H9 (cell line): ENCODE measurements at regions not wholly inside any gene's neighbourhood (a gene's known extent, or its start where the extent isn't known, plus 50 kb on each side); places are given as distances from the start of the nearest gene placed in this dataset.

Experiments
- DNase-seq: peaks from one replicate; pipeline ENCODE4 v3.0.0-alpha.2; 2017
- H2AFZ ChIP-seq: one replicate; pipeline ENCODE4 v1.6.1; 2013; ENCODE audit warnings: mild to moderate bottlenecking, low read length, control low read depth, moderate library complexity
- H2AK5ac ChIP-seq: 2 replicates; pipeline ENCODE4 v1.6.1; 2013; ENCODE audit warnings: low read length, control low read depth, mixed read lengths; ENCODE audit not compliant: insufficient read length
- H2BK120ac ChIP-seq: one replicate; pipeline ENCODE4 v1.6.1; 2013; ENCODE audit warnings: low read depth, mild to moderate bottlenecking, low read length, control low read depth, inconsistent platforms; ENCODE audit not compliant: poor library complexity, severe bottlenecking
- H2BK12ac ChIP-seq: 2 replicates; pipeline ENCODE4 v1.6.1; 2013; ENCODE audit warnings: low read length, control low read depth, mixed read lengths, low read depth; ENCODE audit not compliant: insufficient read length
- H2BK15ac ChIP-seq: 2 replicates; pipeline ENCODE4 v1.6.1; 2013; ENCODE audit warnings: low read depth, low read length, control low read depth
- H2BK20ac ChIP-seq: one replicate; pipeline ENCODE4 v1.6.1; 2013; ENCODE audit warnings: low read depth, mild to moderate bottlenecking, low read length, control low read depth, inconsistent platforms; ENCODE audit not compliant: poor library complexity, severe bottlenecking
- H2BK5ac ChIP-seq: 2 replicates; pipeline ENCODE4 v1.6.1; 2013; ENCODE audit warnings: low read length, control low read depth, mixed read lengths; ENCODE audit not compliant: insufficient read length
- H3K14ac ChIP-seq: 2 replicates; pipeline ENCODE4 v1.6.1; 2013; ENCODE audit warnings: low read length, control low read depth; ENCODE audit not compliant: insufficient read depth
- H3K18ac ChIP-seq: 2 replicates; pipeline ENCODE4 v1.6.1; 2013; ENCODE audit warnings: low read depth, mild to moderate bottlenecking, mixed read lengths, low read length, control low read depth; ENCODE audit not compliant: insufficient read length
- H3K23ac ChIP-seq: 2 replicates; pipeline ENCODE4 v1.6.1; 2013; ENCODE audit warnings: low read length, control low read depth, mixed read lengths, low read depth; ENCODE audit not compliant: insufficient read length
- H3K23me2 ChIP-seq: 2 replicates; pipeline ENCODE4 v1.6.1; 2013; ENCODE audit warnings: low read depth, mild to moderate bottlenecking, mixed read lengths, low read length, control low read depth; ENCODE audit not compliant: insufficient read length, poor library complexity, severe bottlenecking
- H3K27ac ChIP-seq: 2 replicates; pipeline ENCODE4 v1.5.1; 2013; ENCODE audit warnings: low read length, control low read depth, mixed read lengths, low read depth; ENCODE audit not compliant: insufficient read length
- H3K27me3 ChIP-seq: 2 replicates; pipeline ENCODE4 v1.6.1; 2013; ENCODE audit warnings: low read length, control low read depth, inconsistent platforms; ENCODE audit not compliant: insufficient read depth
- H3K4ac ChIP-seq: 2 replicates; pipeline ENCODE4 v1.6.1; 2013; ENCODE audit warnings: low read depth, mild to moderate bottlenecking, control low read depth, inconsistent platforms, low read length, moderate library complexity
- H3K4me1 ChIP-seq: 2 replicates; pipeline ENCODE4 v1.6.1; 2013; ENCODE audit warnings: low read length, control low read depth, inconsistent platforms; ENCODE audit not compliant: insufficient read depth
- H3K4me2 ChIP-seq: 2 replicates; pipeline ENCODE4 v1.6.1; 2013; ENCODE audit warnings: low read length, control low read depth, mixed read lengths; ENCODE audit not compliant: insufficient read length, insufficient read depth
- H3K56ac ChIP-seq: 2 replicates; pipeline ENCODE4 v1.6.1; 2013; ENCODE audit warnings: low read depth, mild to moderate bottlenecking, mixed read lengths, low read length, control low read depth; ENCODE audit not compliant: insufficient read length
- H3K79me1 ChIP-seq: 2 replicates; pipeline ENCODE4 v1.6.1; 2013; ENCODE audit warnings: low read depth, mild to moderate bottlenecking, moderate library complexity, low read length, control low read depth, inconsistent platforms; ENCODE audit not compliant: insufficient read depth, poor library complexity, severe bottlenecking
- H3K79me2 ChIP-seq: 2 replicates; pipeline ENCODE4 v1.6.1; 2013; ENCODE audit warnings: low read length, control low read depth, inconsistent platforms; ENCODE audit not compliant: insufficient read depth
- H3K9ac ChIP-seq: 2 replicates; pipeline ENCODE4 v1.6.1; 2013; ENCODE audit warnings: low read length, control low read depth, mixed read lengths; ENCODE audit not compliant: insufficient read length; ENCODE audit errors: extremely low read depth
- H3K9me3 ChIP-seq: one replicate; pipeline ENCODE4 v1.6.1; 2013; ENCODE audit warnings: low read depth, low read length, inconsistent platforms; ENCODE audit not compliant: control insufficient read depth
- H3T11ph ChIP-seq: one replicate; pipeline ENCODE4 v1.6.1; 2013; ENCODE audit warnings: mild to moderate bottlenecking, low read length, control low read depth, inconsistent platforms
- H4K20me1 ChIP-seq: one replicate; pipeline ENCODE4 v1.6.1; 2013; ENCODE audit not compliant: control insufficient read depth, insufficient read length, insufficient read depth
- H4K5ac ChIP-seq: 2 replicates; pipeline ENCODE4 v1.6.1; 2013; ENCODE audit warnings: low read depth, mild to moderate bottlenecking, mixed read lengths, low read length, control low read depth; ENCODE audit not compliant: insufficient read length
- H4K8ac ChIP-seq: replicated peaks from 2 replicates; pipeline ENCODE4 v1.6.1; 2013; ENCODE audit warnings: low read length, control low read depth, mixed read lengths, low read depth; ENCODE audit not compliant: insufficient read length
- H4K91ac ChIP-seq: 2 replicates; pipeline ENCODE4 v1.6.1; 2013; ENCODE audit warnings: low read depth, mild to moderate bottlenecking, moderate library complexity, mixed read lengths, low read length, control low read depth; ENCODE audit not compliant: insufficient read length
- H3K27ac Mint-ChIP-seq, 3 experiments: 2 replicates in 2 of 3; 3 replicates in 1 of 3; pipeline ENCODE4 v1.8.0; 2020 to 2021; ENCODE audit warnings: mixed read lengths in 3 of 3, mild to moderate bottlenecking in 1 of 3, moderate library complexity in 1 of 3
- H3K27me3 Mint-ChIP-seq: 2 replicates; pipeline ENCODE4 v1.8.0; 2021; ENCODE audit warnings: low read depth, mild to moderate bottlenecking, moderate library complexity, mixed read lengths
- H3K36me3 Mint-ChIP-seq, 3 experiments: 2 replicates in 2 of 3; 3 replicates in 1 of 3; pipeline ENCODE4 v1.8.0; 2020 to 2021; ENCODE audit warnings: low read depth in 3 of 3, mixed read lengths in 3 of 3; ENCODE audit not compliant: insufficient read depth in 1 of 3
- H3K4me1 Mint-ChIP-seq, 2 experiments: 2 replicates each; pipeline ENCODE4 v1.8.0; 2020; ENCODE audit warnings: mixed read lengths in 2 of 2
- H3K4me3 Mint-ChIP-seq, 2 experiments: 2 replicates in 1 of 2; 3 replicates in 1 of 2; pipeline ENCODE4 v1.8.0; 2020 to 2021; ENCODE audit warnings: mild to moderate bottlenecking in 2 of 2, mixed read lengths in 2 of 2, moderate library complexity in 1 of 2
- H3K9me3 Mint-ChIP-seq, 2 experiments: 2 replicates in 1 of 2; 3 replicates in 1 of 2; pipeline ENCODE4 v1.8.0; 2020; ENCODE audit warnings: mild to moderate bottlenecking in 2 of 2, mixed read lengths in 2 of 2, moderate library complexity in 1 of 2
- WGBS: extraction: QIAGEN DNeasy Blood & Tissue Kit; methylation state at CpG from one replicate; pipeline ENCODE4 v1.1.7; 2013; ENCODE audit warnings: missing lambda C conversion rate, low lambda C conversion rate, mixed read lengths; ENCODE audit not compliant: insufficient read length; ENCODE audit errors: extremely low coverage; 5-methylcytosine and 5-hydroxymethylcytosine counted together
- TF ChIP-seq, protein P1 (sequence below): fragments of 200-600 bp; sonication (generic); conservative IDR thresholded peaks from 3 replicates; pipeline ENCODE4 v1.8.0; 2021; ENCODE audit warnings: antibody characterized with exemption, mild to moderate bottlenecking

DNA sequence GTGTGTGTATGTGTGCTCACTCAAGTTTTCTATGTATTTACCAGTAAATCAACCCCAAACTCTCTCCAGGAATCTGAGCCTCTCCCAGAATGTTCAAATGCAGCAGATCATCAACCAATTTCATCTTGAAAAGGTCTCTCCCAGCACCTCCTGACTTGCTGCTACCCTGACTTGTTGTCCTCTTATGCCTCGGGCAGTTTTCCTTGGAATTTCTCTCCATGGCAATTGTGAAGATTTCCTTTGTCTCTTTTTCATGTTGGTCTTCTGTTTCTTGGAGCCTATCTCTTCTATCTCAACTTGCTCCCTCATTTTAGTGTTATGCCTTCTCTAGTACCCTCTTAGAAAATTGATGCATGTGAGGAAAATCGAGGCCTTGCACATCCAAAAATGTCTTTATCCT lies 303.6 kb upstream of the KIF2A start:
- H3K79me1 ChIP-seq = no peaks in the 10 kb centered on the region
- H3K14ac ChIP-seq = no peak overlapping the region
- H3K4me3 Mint-ChIP-seq = no peak overlapping the region
- H3K36me3 Mint-ChIP-seq = no peaks in the 10 kb centered on the region
- no peaks in the 10 kb centered on the region; the same call in 1 of the 2 replicates for H3K27me3 ChIP-seq
- no peak overlapping the region for H3K18ac ChIP-seq
- no peaks in the 10 kb centered on the region for H3K9me3 Mint-ChIP-seq
- H3K4me1 Mint-ChIP-seq = peaks cover 0 to 5% of the 10 kb centered on the region in 2 experiments; a peak in 2 of 4 replicates
- H3K56ac ChIP-seq = no peak overlapping the region
- no peaks in the 10 kb centered on the region for H3K9me3 ChIP-seq
- no peak overlapping the region for H3K23ac ChIP-seq
- H2AK5ac ChIP-seq = no peak overlapping the region
- H4K8ac ChIP-seq = no peak overlapping the region
- H2BK12ac ChIP-seq = no peak overlapping the region
- no peak overlapping the region for H3K9ac ChIP-seq
- no peaks in the 10 kb centered on the region for H3K23me2 ChIP-seq
- no peak overlapping the region for H3K27ac Mint-ChIP-seq
- H2BK15ac ChIP-seq = no peak overlapping the region
- no peaks in the 10 kb centered on the region for H3K79me2 ChIP-seq
- H3K4me2 ChIP-seq = no peak overlapping the region
- TF ChIP-seq, protein P1, sequence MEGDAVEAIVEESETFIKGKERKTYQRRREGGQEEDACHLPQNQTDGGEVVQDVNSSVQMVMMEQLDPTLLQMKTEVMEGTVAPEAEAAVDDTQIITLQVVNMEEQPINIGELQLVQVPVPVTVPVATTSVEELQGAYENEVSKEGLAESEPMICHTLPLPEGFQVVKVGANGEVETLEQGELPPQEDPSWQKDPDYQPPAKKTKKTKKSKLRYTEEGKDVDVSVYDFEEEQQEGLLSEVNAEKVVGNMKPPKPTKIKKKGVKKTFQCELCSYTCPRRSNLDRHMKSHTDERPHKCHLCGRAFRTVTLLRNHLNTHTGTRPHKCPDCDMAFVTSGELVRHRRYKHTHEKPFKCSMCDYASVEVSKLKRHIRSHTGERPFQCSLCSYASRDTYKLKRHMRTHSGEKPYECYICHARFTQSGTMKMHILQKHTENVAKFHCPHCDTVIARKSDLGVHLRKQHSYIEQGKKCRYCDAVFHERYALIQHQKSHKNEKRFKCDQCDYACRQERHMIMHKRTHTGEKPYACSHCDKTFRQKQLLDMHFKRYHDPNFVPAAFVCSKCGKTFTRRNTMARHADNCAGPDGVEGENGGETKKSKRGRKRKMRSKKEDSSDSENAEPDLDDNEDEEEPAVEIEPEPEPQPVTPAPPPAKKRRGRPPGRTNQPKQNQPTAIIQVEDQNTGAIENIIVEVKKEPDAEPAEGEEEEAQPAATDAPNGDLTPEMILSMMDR = no peak
- no peak overlapping the region for H3K27ac ChIP-seq
- H2BK5ac ChIP-seq = no peak overlapping the region
- no peaks in the 10 kb centered on the region for H3K27me3 Mint-ChIP-seq
- H3K4ac ChIP-seq = no peak overlapping the region
- no peak overlapping the region for H4K91ac ChIP-seq
- H3K4me1 ChIP-seq = no peaks in the 10 kb centered on the region
- H3T11ph ChIP-seq = no peak overlapping the region
- H4K5ac ChIP-seq = no peak overlapping the region
- no peak overlapping the region for H2BK20ac ChIP-seq
- DNase-seq = no peak
- no peaks in the 10 kb centered on the region for H4K20me1 ChIP-seq
- WGBS = no CpG with 5 or more reads among the region's 2 CpGs
- peak overlapping the region; percentile 48 for H2AFZ ChIP-seq
- no peak overlapping the region for H2BK120ac ChIP-seq
